ENCODE measurements at regions not wholly inside any gene's neighbourhood (a gene's known extent, or its start where the extent isn't known, plus 50 kb on each side); places are given as distances from the start of the nearest gene placed in this dataset.

- H3K27ac ChIP-seq = no peak overlapping the region
- no peak overlapping the region for H3K4me3 ChIP-seq
- no peaks in the 10 kb centered on the region for H3K4me1 ChIP-seq (ENCODE audit: low read depth)
- H3K36me3 ChIP-seq = no peaks in the 10 kb centered on the region
- no peaks in the 10 kb centered on the region for H3K9me3 ChIP-seq (ENCODE audit: low read depth)
- TF ChIP-seq CTCF (IDR thresholded peaks at IDR 0.05; ENCODE audit: low read depth, low read length) = no peak
- no peaks in the 10 kb centered on the region for H3K27me3 ChIP-seq
- DNase-seq (ENCODE audit: low read depth in 1 of 2, low spot score in 1 of 2) = peak in 1 of 2 donors; percentile 82
Measured at GRCh38 chr9:70478963-70479641, 64.6 kb upstream of the KLF9 start.

- H3K9me3 ChIP-seq (ENCODE audit: low read depth) = no peaks in the 10 kb centered on the region
- no peak overlapping the region for H3K27ac ChIP-seq
- H3K4me1 ChIP-seq (ENCODE audit: low read depth) = no peaks in the 10 kb centered on the region
- H3K4me3 ChIP-seq = no peak overlapping the region
- no peak for TF ChIP-seq CTCF (IDR thresholded peaks at IDR 0.05; ENCODE audit: low read depth, low read length)
- no peaks in the 10 kb centered on the region for H3K36me3 ChIP-seq
- H3K27me3 ChIP-seq = no peaks in the 10 kb centered on the region
- no peak for DNase-seq (ENCODE audit: low read depth in 1 of 2, low spot score in 1 of 2)
Measured at GRCh38 chr9:70477907-70478480, 63.5 kb upstream of the KLF9 start.

GRCh38 chr9:70477146-70477745 lies 62.8 kb upstream of the KLF9 start:
- DNase-seq (ENCODE audit: low read depth in 1 of 2, low spot score in 1 of 2) = no peak
- no peak for TF ChIP-seq CTCF (IDR thresholded peaks at IDR 0.05; ENCODE audit: low read depth, low read length)
- Histone ChIP-seq H3K4me1 (ENCODE audit: low read depth) (no peaks in the 10 kb centered on the region), H3K4me3 (no peak overlapping the region), H3K27ac (no peak overlapping the region), H3K36me3 (no peaks in the 10 kb centered on the region), H3K9me3 (ENCODE audit: low read depth) (no peaks in the 10 kb centered on the region), H3K27me3 (no peaks in the 10 kb centered on the region)

- no peaks in the 10 kb centered on the region for H3K36me3 ChIP-seq
- TF ChIP-seq CTCF (IDR thresholded peaks at IDR 0.05; ENCODE audit: low read depth, low read length) = no peak
- H3K27ac ChIP-seq = no peak overlapping the region
- no peak overlapping the region for H3K4me3 ChIP-seq
- H3K27me3 ChIP-seq = no peaks in the 10 kb centered on the region
- no peak for DNase-seq (ENCODE audit: low read depth in 1 of 2, low spot score in 1 of 2)
- no peaks in the 10 kb centered on the region for H3K4me1 ChIP-seq (ENCODE audit: low read depth)
- H3K9me3 ChIP-seq (ENCODE audit: low read depth) = no peaks in the 10 kb centered on the region
Measured at GRCh38 chr9:70475211-70475610, 60.8 kb upstream of the KLF9 start.

GRCh38 chr9:70474413-70474812 lies 60.0 kb upstream of the KLF9 start:
- H3K36me3 ChIP-seq = no peaks in the 10 kb centered on the region
- no peaks in the 10 kb centered on the region for H3K9me3 ChIP-seq (ENCODE audit: low read depth)
- H3K4me1 ChIP-seq (ENCODE audit: low read depth) = no peaks in the 10 kb centered on the region
- H3K4me3 ChIP-seq = no peak overlapping the region
- H3K27ac ChIP-seq = no peak overlapping the region
- H3K27me3 ChIP-seq = no peaks in the 10 kb centered on the region
- DNase-seq (ENCODE audit: low read depth in 1 of 2, low spot score in 1 of 2) = no peak
- no peak for TF ChIP-seq CTCF (IDR thresholded peaks at IDR 0.05; ENCODE audit: low read depth, low read length)
